GM19455 (cell line): ENCODE measurements at regions not wholly inside any gene's neighbourhood (a gene's known extent, or its start where the extent isn't known, plus 50 kb on each side); places are given as distances from the start of the nearest gene placed in this dataset.

Source experiments
- ATAC-seq: cut with Tn5 transposase; IDR thresholded peaks from one replicate; pipeline ENCODE4 v1.9.1; 2021; ENCODE audit not compliant: unreplicated experiment

GRCh38 chr2:7281231-7282201 lies 364.3 kb downstream of the RNF144A start:
- ATAC-seq: no peak

DNA sequence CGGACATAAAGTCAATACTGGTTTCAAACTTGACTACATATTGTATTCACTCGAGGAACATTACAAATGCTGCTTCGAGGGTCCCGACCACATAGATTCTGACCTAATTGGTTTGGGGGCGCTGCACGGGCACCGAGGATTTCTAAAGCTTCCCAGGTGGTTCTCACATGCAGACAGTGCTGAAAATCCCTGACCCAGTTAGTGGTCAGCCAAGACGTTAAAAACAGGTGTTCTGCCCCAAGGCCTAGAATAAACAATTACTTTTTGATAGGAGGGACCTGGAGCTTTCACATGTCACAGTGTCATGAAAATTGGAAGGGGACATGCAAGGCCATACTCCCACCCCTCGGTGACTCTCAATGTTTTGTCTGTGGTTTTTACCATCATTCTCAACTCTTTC lies 368.9 kb downstream of the RNF144A start:
- no peak for ATAC-seq

GRCh38 chr2:7288484-7288883 lies 371.3 kb downstream of the RNF144A start:
- no peak for ATAC-seq

GRCh38 chr2:7289697-7290096 lies 372.5 kb downstream of the RNF144A start:
- no peak for ATAC-seq

GRCh38 chr2:7292154-7292691 lies 375.0 kb downstream of the RNF144A start:
- ATAC-seq: no peak

GRCh38 chr2:7309582-7309981 lies 392.4 kb downstream of the RNF144A start:
- ATAC-seq: no peak

- no peak for ATAC-seq
Observed at GRCh38 chr2:7324706-7325105, 407.5 kb downstream of the RNF144A start.

- ATAC-seq: no peak
Observed at GRCh38 chr2:7325186-7325585, 408.0 kb downstream of the RNF144A start.

DNA sequence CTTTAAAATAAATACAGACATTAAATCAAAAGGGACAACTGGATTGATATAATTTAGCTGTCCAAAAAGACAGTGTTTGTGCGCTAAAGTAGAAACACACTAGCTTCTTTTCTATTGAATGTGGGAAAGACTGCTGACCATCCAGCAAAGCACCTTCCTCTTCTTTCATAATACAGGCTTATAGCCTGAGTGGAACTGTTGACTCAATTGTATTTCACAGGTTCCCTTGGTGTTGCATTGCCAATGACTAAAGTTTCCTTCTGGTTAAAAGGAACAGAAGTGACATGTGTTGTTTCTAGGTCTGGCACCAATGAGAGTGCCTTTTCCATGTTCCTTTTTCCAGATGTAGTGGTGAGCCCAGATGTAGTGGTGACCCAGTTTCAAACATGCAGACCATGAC lies 412.3 kb downstream of the RNF144A start:
- no peak for ATAC-seq

- ATAC-seq: no peak
Observed at GRCh38 chr2:7333189-7333765, 416.1 kb downstream of the RNF144A start.

DNA sequence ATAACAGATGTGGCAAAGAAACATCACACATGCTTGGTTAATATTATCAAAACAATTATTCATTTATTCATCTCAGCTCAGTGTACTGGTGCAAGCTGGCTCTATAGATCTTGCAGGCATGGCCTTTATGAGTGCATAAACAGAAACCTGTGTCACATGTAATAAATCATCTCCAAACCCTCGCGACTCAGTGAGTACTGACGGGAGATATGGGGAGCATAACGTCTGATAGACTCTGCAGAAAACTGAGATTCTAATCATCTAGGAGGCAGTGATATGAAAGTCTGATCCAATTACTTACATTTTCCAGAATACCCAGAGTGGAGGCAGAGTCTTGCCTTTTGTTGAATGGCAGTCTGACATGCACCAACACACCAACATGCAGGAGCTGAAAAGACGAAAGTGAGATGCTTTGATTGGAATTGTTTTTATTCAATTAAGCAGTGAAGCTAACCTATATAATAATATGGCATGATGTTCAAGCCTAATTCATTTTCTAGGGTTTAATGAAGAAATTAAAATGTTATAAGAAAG lies 416.8 kb downstream of the RNF144A start:
- no peak for ATAC-seq

GRCh38 chr2:7338961-7339360 lies 421.7 kb downstream of the RNF144A start:
- no peak for ATAC-seq

DNA sequence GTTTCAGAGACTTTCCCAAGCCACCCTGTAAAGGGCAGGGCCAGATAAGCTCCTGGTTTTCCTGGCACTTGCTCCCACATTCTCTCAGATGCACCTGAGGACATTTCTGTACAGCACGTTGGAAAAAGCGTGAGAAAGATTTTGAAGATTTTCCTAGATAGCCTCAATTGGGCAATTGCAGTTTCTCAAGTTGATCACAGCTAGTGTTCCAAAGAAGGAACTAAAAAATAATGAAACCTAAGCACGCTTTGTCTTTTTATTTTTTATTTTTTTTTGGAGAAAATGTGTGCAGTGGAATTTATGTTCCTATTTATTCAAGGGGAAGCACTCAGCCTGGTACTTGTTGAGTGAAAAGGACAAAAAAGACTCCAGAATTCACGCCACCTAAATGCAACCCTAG lies 429.1 kb downstream of the RNF144A start:
- no peak for ATAC-seq

- peak; percentile 62 for ATAC-seq
Observed at GRCh38 chr2:7348761-7349160, 431.5 kb downstream of the RNF144A start.

DNA sequence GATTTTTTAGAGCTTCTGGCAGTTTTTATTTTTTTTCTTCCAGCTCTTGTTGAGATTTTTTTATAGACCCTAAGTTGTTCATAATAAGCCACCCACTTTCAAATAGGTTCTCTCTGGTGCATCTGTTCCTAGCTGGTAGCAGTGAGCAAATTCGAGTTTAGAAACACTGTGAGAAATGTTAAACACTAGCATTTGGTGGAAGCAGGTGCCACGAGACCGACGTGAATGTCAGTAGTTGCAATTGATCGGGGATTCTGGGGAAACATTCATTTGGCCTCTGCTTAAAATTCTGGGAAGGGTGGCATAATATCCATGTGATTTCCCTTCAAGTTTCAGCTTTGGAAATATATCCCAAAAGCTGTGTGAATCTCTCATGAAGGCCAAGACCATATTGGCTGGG lies 435.0 kb downstream of the RNF144A start:
- ATAC-seq: no peak

DNA sequence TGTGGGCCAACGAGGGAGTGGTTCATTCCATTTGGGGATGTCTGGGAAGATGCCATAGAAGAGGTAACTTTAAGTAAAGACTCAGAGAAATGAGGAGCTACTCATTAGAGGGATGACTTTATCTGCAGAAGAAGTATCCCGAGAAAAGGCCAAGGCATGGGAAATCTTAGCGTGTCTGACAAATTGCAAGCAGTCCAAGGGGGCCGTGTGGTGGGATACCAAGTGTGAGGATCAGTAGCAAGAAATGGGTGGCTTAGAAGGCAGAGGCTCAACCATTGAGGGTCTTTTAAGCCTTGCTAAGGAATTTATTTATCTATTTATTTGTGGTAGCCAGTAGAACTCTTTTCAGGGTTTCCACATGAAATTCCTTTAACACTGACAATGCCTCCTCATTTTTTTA lies 436.4 kb downstream of the RNF144A start:
- ATAC-seq: no peak

DNA sequence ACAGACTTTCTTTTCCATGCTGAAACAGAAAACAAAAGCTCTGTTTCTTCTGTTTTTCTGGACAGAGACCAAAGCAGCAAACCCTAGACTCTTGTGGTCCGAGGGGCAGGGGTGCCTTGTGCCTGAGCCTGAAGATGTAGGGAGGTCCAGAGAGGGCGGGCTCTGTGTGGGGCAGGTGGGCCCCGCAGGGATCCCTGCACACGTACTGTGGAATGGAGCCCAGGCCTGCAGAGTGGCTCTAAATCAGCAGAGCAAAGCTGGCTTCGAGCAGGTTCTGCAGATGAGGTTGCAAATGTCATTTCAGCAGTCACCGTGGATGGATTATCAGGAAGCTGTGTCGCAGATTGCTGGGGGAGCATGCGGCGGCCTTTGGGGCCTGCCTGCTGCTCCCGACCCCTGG lies 438.6 kb downstream of the RNF144A start:
- ATAC-seq: no peak

DNA sequence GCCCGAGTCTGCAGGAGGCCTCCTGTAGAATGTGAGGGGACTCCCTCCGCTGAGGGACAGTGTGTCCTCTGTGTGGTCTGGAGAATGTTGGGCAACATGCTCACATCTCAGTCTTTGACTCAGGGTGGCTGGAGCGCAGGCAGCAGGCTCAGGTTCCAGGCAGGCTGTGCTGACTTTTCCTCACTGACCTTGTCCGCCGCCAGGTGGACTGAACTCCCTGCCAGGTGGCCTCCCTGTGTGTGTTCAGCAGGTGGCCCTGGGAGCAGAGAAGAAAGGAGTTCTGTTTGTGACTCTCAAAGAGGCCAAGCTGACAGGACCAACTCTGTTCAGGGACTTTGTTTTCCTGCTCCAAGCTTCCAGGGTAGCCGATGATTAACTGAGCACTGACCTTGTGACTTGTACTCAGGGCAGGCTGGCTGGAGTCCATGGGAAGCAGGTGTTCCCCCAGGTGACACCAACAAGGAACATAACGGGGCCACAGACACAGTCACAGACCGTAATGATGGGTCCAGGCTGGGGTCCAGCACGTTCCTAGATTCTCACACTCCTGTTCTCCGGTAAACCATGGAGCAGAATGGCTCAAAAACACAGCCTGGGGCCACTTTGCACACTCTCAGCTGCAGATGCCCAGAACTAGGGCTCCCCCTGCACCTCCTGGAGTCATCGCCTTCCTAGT lies 439.8 kb downstream of the RNF144A start:
- ATAC-seq: no peak

GRCh38 chr2:7357993-7358392 lies 440.8 kb downstream of the RNF144A start:
- ATAC-seq: no peak

GRCh38 chr2:7358865-7359447 lies 441.7 kb downstream of the RNF144A start:
- ATAC-seq: no peak

GRCh38 chr2:7363906-7364305 lies 446.7 kb downstream of the RNF144A start:
- no peak for ATAC-seq
